ENCODE measurements at regions not wholly inside any gene's neighbourhood (a gene's known extent, or its start where the extent isn't known, plus 50 kb on each side); places are given as distances from the start of the nearest gene placed in this dataset.

- no peak for TF ChIP-seq CTCF (IDR thresholded peaks at IDR 0.05)
- no peak for TF ChIP-seq EZH2 (IDR thresholded peaks at IDR 0.05; ENCODE audit: borderline replicate concordance, insufficient read depth, low read depth, low read length, poor library complexity, severe bottlenecking)
These were observed 56.3 kb upstream of the BACE2 start for GRCh38 chr21:41111681-41112080.
